Neural cell (in vitro differentiated cells): ENCODE measurements at regions not wholly inside any gene's neighbourhood (a gene's known extent, or its start where the extent isn't known, plus 50 kb on each side); places are given as distances from the start of the nearest gene placed in this dataset.

Experiments
- H2AFZ ChIP-seq: fragments of 200-600, 300-800 bp; sonication (generic), shearing (Covaris generic); 2 replicates; pipeline ENCODE4 v1.6.0; 2014; ENCODE audit warnings: low read depth, mild to moderate bottlenecking, antibody characterized with exemption, low read length, moderate library complexity
- H3F3A ChIP-seq: fragments of 200-600 bp; shearing (Covaris generic); 2 replicates; pipeline ENCODE4 v1.6.1; 2016; ENCODE audit warnings: mild to moderate bottlenecking, moderate library complexity, mixed read lengths, antibody characterized with exemption, low read length; ENCODE audit not compliant: insufficient read depth, poor library complexity, severe bottlenecking
- H3K27ac ChIP-seq: fragments of 200-600, 300-800 bp; sonication (generic), shearing (Covaris generic); 2 replicates; pipeline ENCODE4 v1.5.1; 2014; ENCODE audit warnings: mild to moderate bottlenecking, low read length, moderate library complexity
- H3K27me3 ChIP-seq: fragments of 300-800, 200-600 bp; sonication (generic), shearing (Covaris generic); 2 replicates; pipeline ENCODE4 v1.6.0; 2014; ENCODE audit warnings: mild to moderate bottlenecking, low read depth, low read length, moderate library complexity; ENCODE audit not compliant: insufficient read depth
- H3K36me3 ChIP-seq: fragments of 300-800, 200-600 bp; sonication (generic), shearing (Covaris generic); 2 replicates; pipeline ENCODE4 v1.5.1; 2014; ENCODE audit warnings: mild to moderate bottlenecking, antibody characterized with exemption, low read length, moderate library complexity; ENCODE audit not compliant: insufficient read depth
- H3K4me2 ChIP-seq: fragments of 300-800, 200-600 bp; sonication (generic), shearing (Covaris generic); 2 replicates; pipeline ENCODE4 v1.6.0; 2014; ENCODE audit warnings: mild to moderate bottlenecking, low read length
- H3K4me3 ChIP-seq: fragments of 300-800, 200-600 bp; sonication (generic), shearing (Covaris generic); 2 replicates; pipeline ENCODE4 v1.5.1; 2014; ENCODE audit warnings: mild to moderate bottlenecking, low read length, moderate library complexity
- H3K79me2 ChIP-seq: fragments of 200-600 bp; shearing (Covaris generic); replicated peaks from 2 replicates; pipeline ENCODE4 v1.6.0; 2014; ENCODE audit warnings: mild to moderate bottlenecking, low read length, moderate library complexity; ENCODE audit not compliant: insufficient read depth
- H3K9ac ChIP-seq: fragments of 300-800, 200-600 bp; sonication (generic), shearing (Covaris generic); 2 replicates; pipeline ENCODE4 v1.6.1; 2016; ENCODE audit warnings: mild to moderate bottlenecking, low read length, mixed read lengths
- H3K9me2 ChIP-seq: fragments of 200-600 bp; shearing (Covaris generic); 2 replicates; pipeline ENCODE4 v1.6.1; 2016; ENCODE audit warnings: mild to moderate bottlenecking, low read length, mixed read lengths; ENCODE audit not compliant: insufficient read depth
- H3K9me3 ChIP-seq: fragments of 200-600, 300-800 bp; sonication (generic), shearing (Covaris generic); 2 replicates; pipeline ENCODE4 v1.6.1; 2016; ENCODE audit warnings: mild to moderate bottlenecking, mixed run types, low read length, moderate library complexity, mixed read lengths
- H4K20me1 ChIP-seq: fragments of 200-600 bp; shearing (Covaris generic); 2 replicates; pipeline ENCODE4 v1.6.1; 2016; ENCODE audit warnings: mild to moderate bottlenecking, mixed run types; ENCODE audit not compliant: insufficient read depth
- CTCF ChIP-seq: fragments of 450-650 bp; IDR thresholded peaks from 2 replicates; pipeline ENCODE4 v1.5.1; 2014; ENCODE audit warnings: antibody characterized with exemption, mild to moderate bottlenecking, moderate library complexity; ENCODE audit not compliant: poor library complexity, severe bottlenecking
- EP300 ChIP-seq: fragments of 450-650 bp; conservative IDR thresholded peaks from 2 replicates; pipeline ENCODE4 v1.6.1; 2014; ENCODE audit warnings: antibody characterized with exemption, mild to moderate bottlenecking, moderate library complexity; ENCODE audit not compliant: poor library complexity, severe bottlenecking
- EZH2 ChIP-seq: fragments of 200-600, 300-800 bp; shearing (Covaris generic), sonication (generic); IDR thresholded peaks from 2 replicates; pipeline ENCODE4 v1.6.1; 2014; ENCODE audit warnings: antibody characterized with exemption, low read length, borderline replicate concordance, mild to moderate bottlenecking; ENCODE audit not compliant: insufficient read depth, poor library complexity, severe bottlenecking
- MXI1 ChIP-seq: fragments of 450-650 bp; conservative IDR thresholded peaks from 2 replicates; pipeline ENCODE4 v1.6.1; 2014; ENCODE audit warnings: antibody characterized with exemption, mild to moderate bottlenecking; ENCODE audit not compliant: poor library complexity, severe bottlenecking
- POLR2AphosphoS5 ChIP-seq: IDR thresholded peaks from 2 replicates; pipeline ENCODE4 v1.6.1; 2012
- RAD21 ChIP-seq: fragments of 450-650 bp; conservative IDR thresholded peaks from 2 replicates; pipeline ENCODE4 v1.6.1; 2014; ENCODE audit warnings: antibody characterized with exemption, mild to moderate bottlenecking, moderate library complexity
- REST ChIP-seq: IDR thresholded peaks from 2 replicates; pipeline ENCODE4 v1.6.1; 2012; ENCODE audit warnings: borderline replicate concordance
- SMC3 ChIP-seq: fragments of 450-650 bp; conservative IDR thresholded peaks from 2 replicates; pipeline ENCODE4 v1.6.1; 2014; ENCODE audit warnings: antibody characterized with exemption, mild to moderate bottlenecking, moderate library complexity; ENCODE audit not compliant: poor library complexity
- TAF1 ChIP-seq: IDR thresholded peaks from 2 replicates; pipeline ENCODE4 v1.6.1; 2012; ENCODE audit warnings: low read depth

GRCh38 chr11:32183512-32183911 is 92.6 kb downstream of the RCN1 start:
- H3K36me3 ChIP-seq: no peaks in the 10 kb centered on the region
- no peaks in the 10 kb centered on the region for H4K20me1 ChIP-seq
- no peaks in the 10 kb centered on the region for H3K9me2 ChIP-seq
- no peaks in the 10 kb centered on the region for H3K79me2 ChIP-seq
- no peak overlapping the region for H3K4me2 ChIP-seq
- no peak for TF ChIP-seq POLR2AphosphoS5
- no peak for TF ChIP-seq EP300
- TF ChIP-seq TAF1: no peak
- no peaks in the 10 kb centered on the region for H3F3A ChIP-seq
- H3K27me3 ChIP-seq: no peaks in the 10 kb centered on the region
- H3K4me3 ChIP-seq: no peak overlapping the region
- no peak overlapping the region for H2AFZ ChIP-seq
- no peaks in the 10 kb centered on the region for H3K9me3 ChIP-seq
- no peak overlapping the region for H3K9ac ChIP-seq
- no peak overlapping the region for H3K27ac ChIP-seq

- no peaks in the 10 kb centered on the region for H3K9me2 ChIP-seq
- H3K27ac ChIP-seq: no peak overlapping the region
- no peaks in the 10 kb centered on the region for H4K20me1 ChIP-seq
- no peaks in the 10 kb centered on the region for H3K9me3 ChIP-seq
- TF ChIP-seq EZH2: no peak
- TF ChIP-seq POLR2AphosphoS5: no peak
- no peak for TF ChIP-seq SMC3
- no peak for TF ChIP-seq MXI1
- TF ChIP-seq REST: no peak
- TF ChIP-seq EP300: no peak
- no peak for TF ChIP-seq CTCF
- TF ChIP-seq TAF1: no peak
- no peak for TF ChIP-seq RAD21
- no peaks in the 10 kb centered on the region for H3F3A ChIP-seq
- no peak overlapping the region for H3K4me3 ChIP-seq
- no peaks in the 10 kb centered on the region for H3K79me2 ChIP-seq
- no peaks in the 10 kb centered on the region for H3K36me3 ChIP-seq
- no peak overlapping the region for H3K9ac ChIP-seq
- no peak overlapping the region for H2AFZ ChIP-seq
- H3K27me3 ChIP-seq: no peaks in the 10 kb centered on the region
- no peak overlapping the region for H3K4me2 ChIP-seq
Measured at GRCh38 chr11:32184041-32184722, 93.3 kb downstream of the RCN1 start.
